HuH-7 (cell line): ENCODE measurements at regions not wholly inside any gene's neighbourhood (a gene's known extent, or its start where the extent isn't known, plus 50 kb on each side); places are given as distances from the start of the nearest gene placed in this dataset.
A peak's percentile ranks its signal among the peaks of the same experiment; 100 is the strongest.

Source experiments
- DNase-seq: peaks from one replicate; pipeline ENCODE4 v3.0.0; 2011; ENCODE audit warnings: low spot score

DNA sequence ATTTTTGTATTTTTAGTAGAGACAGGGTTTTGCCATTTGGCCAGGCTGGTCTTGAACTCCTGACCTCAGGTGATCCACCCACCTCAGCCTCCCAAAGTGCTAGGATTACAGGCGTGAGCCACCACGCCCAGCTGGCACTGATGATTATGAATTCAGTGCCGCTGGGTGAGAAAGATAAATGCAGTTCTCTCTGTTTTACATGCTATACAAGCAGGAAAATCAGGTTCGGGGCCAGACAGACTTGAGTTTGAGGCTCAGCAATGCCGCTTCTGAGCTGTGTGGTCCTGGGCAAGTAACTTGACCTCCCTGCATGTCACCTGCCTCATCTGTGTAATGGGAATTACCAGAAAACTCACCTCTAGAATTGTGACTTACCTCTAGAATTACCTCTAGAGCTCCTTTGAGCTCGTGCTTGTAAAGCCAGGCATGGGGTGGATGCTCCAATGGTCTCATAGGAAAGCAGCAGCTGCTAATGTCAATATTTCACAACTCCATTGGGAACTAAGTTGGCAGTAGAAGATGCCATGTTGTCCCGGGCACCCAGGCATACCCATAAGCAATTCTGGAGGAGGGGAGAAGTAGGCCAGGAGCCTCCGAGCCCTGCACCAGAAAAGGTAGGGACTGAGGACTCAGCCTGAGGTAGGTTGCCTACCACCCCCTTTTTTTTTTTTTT lies 119.8 kb upstream of the SLC25A33 start:
- no peak for DNase-seq

DNA sequence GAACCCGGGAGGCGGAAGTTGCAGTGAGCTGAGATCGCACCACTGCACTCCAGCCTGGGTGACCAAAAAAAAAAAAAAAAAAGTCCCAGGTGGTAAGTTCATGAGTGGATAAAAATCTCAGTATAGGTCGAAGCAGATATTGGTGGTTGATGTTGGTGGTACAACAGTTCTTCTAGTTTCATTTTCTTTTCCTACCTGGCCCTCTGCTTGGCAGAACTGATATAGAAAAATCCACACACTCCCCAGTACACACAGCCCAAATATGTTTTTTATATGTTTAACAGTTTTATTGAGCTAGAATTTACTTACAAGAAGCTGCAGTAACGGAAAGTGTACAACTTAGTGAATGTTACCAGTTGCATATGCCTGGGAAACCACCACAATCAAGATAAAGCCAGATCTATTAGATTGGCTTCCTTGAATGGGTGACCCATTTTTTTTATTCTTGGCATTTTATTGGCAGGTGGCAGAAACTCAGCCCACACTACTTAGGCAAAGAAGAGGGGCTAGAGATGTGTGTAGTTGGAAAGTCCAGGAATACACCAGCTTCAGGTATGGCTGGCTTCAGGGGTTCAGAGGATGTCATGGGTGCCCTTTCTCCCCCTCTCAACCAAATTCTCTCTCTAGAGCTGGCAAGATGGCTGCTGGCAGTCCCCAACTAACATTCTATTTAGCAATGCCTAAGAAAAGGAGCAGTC lies 118.3 kb upstream of the SLC25A33 start:
- no peak for DNase-seq

DNA sequence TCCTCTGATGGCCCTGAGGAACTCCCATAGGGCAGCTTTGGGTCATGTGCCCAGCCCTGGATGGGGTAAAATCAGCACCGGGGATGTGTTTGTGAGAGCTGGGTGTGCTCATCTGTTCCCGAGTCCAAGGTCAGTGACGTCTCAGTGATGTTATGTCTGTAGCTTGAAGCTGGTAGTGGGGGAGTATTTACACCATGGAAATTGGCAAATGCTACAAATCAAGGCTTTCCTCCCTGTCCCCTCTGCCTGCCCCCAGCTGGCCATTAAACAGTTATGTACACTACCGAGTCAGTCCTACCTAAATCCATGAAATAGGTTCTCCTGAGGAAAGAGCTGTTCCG lies 117.8 kb upstream of the SLC25A33 start:
- DNase-seq = no peak

DNA sequence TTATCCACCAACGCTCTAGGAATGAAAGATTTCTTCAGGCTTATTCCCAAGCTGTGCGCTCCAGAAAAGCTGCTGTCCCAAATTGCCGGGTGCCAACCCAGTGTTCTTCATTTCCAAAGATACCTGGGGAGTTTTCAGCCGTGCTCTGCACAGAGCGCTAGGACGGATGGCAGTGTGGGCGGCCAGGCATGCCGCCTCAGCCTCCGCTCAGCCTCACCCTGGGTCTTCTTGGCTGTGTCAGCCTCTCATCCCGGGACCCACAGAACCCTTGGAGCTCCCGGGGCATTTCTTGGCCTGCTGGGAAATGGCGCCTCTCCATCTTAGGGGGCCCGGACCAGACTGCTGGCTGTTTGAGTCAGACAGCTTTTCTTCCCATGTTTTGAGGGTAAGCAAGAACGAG lies 116.9 kb upstream of the SLC25A33 start:
- DNase-seq = no peak

DNA sequence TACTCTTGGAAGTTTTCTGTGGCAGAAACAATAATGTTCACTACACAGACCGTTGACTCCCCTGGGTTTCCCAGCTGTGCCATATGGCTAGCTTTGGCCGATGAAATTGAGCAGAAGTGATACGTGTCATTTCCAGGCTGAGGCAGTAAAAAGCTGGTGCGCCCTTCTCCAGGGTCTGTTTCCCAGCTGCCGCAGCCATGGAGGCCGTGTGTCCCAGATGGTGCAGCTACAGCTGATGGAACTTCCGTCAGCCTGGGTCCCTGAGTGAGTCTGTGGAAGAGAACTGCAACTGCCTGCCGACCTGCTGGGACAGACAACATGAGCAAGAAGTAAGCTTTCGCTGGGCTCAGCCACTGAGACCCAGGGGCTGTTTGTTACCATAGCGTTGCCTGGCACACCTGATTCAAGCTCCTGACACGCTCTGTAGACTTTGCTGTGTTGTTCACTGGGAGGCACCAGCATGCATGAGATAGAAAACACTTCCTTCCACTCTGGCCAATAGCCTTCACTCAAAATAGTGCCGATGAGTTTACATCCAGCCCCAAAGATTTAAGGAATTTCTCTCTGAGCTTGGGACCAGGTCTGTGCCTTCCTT lies 116.3 kb upstream of the SLC25A33 start:
- DNase-seq = no peak

DNA sequence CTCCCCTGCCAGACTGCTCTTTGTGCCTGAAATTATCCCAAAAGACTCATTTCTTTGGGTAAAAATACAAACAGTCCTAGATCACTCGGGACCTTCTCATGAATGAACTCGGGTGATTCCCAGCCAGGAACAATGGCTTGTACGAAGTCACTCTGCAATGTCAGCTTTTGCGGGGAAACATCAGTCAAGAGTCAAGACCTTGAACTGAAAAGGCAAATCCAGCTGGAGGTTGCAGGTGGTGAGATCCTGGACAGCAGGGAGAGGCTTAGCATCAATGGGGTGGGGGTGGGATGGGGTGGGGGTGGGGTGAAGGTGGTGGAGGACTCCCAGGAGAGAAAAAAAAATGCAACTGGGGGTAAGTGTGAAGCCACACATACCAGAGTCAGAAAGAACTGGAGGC lies 115.0 kb upstream of the SLC25A33 start:
- no peak for DNase-seq

DNA sequence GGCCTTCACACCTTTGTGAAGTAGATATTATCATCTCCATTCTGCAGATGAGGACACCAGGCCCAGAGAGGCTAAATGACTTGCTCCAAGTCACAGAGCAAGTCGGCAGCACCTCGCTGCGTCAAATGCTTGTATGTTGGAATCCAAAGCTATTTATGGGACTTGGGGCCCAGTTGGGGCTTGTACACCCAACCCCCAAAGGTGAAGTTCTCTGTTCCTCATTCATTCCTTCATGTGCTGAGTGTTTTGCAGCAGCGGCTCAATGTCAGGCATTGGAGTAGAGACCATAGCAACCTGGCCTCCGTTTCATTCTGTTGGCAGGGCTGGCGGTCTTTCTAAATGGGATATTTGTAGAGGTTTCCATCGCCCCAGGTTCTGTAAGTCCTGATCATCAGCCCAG lies 113.4 kb upstream of the SLC25A33 start:
- no peak for DNase-seq

DNA sequence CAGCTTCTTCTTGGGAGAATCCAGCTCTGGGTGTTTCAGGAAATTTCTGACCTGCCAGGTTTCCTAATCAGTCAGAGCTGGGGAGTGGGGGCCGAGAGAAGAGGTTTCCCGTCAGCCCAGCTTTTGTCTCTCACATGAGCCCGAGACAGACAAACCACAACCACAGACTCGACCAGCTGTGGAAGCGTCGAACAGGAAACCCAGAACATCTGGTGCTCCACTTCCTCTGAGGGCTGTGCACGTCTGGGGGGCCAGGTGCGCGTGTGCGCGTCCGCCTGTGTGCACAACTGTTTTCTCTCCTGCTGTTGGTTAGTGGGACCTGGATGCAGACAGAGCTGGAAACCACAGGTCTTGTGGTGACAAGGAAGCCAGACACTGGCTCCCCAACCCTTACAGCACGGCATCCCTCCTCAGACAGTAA lies 113.0 kb upstream of the SLC25A33 start:
- no peak for DNase-seq

DNA sequence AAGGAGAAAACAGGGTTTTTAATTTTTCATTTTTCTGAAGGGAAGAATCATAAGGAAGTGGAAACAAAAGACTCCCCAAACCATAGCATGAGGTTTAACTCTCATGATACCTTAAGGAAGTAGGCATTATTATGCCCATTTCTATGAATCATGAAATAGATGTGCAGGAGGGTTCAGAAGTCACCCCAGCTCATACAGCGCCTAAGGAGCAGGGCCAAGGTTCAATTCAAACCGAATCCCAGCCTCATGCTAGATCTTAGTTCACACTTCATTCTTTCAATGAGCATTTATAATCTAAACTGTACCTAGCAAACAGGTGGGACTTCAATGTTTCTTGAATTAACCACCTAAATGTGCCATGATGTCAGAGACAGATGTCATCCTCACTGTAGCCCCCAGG lies 111.9 kb upstream of the SLC25A33 start:
- no peak for DNase-seq

DNA sequence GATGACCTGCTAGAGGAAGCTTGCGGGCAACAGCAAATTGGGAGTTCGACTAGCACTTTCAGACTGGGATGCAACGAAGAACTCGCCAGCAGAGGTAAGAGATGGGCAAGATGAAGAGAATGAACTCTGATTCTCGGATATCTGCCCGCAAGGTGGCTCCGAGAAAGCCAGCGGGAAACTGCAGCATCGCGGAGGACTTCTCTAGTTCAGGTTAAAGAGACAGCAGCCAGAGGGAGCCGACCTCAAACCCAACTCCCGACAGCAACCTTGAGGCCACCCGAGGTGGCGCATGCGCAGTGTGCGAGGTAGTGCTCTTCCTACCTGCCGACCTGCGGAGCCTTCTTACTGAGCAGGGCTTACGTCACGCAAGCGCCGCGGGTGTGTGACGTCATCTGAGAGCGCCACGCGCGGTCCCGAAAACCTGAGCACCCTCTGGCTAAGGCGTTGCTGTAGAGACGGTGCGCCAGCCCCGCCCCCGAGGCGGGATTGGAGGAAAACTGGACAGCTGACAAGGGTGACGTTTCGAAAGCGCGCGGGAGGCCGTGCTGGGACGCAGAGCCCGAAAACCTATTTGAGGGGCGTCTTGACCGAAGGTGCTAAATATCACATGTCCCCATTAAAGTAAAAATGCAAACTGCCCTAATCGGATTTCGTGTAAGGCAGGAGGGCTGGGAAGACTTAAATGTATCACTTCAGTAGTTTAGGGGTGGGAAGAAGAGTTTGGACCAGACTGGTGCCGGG lies 110.5 kb upstream of the SLC25A33 start:
- peak; percentile 92 for DNase-seq

DNA sequence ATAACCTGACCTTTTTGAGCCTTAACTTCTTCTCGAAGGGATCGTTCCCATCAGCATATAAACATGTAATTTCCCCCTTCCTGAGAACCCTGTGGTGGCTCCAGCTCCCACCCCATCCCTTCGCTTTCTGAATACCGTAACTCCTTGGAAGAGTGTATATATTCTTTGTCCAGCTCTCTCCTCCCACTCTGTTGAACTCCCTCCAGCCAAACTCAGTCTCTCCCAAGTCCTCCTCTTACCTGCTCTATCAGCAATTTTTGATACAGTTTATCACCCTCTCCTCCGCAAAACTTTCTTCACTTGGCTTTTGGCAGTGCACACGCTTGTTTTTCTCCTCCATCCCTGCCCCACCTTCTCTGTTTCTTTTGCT lies 109.9 kb upstream of the SLC25A33 start:
- no peak for DNase-seq

DNA sequence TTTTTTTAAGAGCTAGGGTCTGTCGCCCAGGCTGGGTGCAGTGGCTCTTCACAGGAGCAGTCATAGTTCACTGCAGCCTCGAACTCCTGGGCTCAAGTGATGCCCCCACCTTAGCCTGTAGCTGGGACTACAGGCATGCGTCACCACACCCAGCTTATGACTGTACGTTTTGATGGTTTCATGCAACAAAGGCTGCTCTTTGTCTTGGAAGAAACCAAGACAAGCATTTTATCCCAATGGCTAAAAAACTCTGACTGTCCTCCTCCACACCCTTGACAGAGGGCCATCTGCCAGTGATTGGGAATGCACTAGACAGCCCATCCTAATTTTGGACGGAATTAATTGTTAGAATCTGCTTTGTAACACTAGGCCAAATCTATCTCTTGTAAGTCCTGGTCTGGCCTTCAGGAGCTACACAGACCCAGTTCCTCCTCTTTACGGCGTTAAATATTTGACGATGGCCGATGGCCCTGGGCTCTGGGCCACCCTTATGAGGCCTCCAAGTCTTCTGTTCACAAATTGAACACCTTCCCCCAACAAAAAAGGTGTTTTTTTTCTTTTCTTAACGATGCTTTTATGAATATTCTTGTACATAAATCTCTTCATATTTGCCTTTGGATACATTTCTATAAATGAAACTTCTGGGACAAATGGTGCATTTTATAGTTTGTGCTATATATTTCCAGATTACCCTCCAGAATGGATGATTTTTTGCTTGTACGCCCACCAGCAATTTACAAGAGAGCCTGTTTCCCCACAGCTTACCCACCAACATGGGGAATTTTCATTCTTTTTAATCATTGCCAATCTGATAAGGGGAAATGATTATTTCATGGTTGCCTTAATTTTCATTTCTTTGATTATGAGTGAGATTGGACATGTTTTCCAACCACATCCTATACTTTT lies 104.8 kb upstream of the SLC25A33 start:
- no peak for DNase-seq

DNA sequence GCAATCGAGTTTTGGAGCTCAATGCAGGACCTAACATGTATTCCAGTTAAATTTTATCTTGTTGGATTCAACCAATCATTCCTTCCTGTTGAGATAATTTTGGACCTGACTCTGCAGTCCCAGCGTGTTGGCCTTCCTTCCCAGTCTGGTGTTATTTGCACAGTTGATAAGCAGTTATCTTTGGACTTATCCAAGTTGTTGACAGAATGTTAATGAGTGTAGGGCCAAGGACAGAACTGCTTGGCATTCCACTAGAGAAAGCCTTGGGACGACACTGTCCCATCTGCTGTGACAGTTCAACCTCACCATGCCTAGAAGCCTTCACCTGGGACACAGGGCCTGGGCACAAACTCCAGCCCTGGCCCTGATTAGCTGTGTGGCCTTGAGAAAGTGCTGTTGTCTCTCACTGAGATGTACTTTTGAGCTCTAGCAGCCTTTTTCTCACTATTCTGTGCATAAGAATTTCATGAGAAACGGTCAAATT lies 104.1 kb upstream of the SLC25A33 start:
- peak; percentile 47 for DNase-seq

DNA sequence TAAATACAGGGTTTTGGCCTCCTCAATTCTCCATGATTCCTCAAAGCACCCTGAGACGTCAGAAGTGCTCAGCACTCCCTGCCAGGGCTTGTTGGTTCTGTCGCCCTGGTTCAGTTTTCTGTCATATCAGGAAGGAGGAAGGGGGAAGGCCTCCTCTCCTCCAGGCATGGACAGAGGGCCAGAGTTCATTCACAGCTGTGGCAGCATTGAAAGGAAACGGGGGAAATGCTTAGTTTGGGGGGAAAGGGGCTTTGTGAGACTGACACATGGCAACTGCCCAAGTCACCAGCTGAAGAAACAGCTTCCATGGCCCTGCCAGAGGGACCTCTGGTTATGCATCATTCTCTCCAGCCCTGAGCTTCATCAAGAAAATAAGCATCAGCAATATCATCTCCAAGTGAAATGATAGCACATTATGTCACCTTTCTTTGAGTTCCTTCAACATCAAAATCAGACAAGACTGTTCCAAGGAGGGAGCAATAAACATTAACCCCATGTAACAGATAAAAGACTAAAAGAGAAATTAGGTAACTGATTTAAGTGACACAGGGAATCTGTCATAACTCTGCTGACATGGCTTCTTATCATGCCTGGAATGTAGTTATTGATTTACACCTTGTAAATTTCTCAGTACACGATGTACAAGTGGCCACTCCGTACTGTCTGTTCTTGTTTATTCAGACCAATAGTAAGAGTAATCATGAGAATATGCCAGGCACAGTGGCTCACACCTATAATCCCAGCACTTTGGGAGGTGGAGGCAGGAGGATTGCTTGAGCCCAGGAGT lies 103.2 kb upstream of the SLC25A33 start:
- DNase-seq = no peak

DNA sequence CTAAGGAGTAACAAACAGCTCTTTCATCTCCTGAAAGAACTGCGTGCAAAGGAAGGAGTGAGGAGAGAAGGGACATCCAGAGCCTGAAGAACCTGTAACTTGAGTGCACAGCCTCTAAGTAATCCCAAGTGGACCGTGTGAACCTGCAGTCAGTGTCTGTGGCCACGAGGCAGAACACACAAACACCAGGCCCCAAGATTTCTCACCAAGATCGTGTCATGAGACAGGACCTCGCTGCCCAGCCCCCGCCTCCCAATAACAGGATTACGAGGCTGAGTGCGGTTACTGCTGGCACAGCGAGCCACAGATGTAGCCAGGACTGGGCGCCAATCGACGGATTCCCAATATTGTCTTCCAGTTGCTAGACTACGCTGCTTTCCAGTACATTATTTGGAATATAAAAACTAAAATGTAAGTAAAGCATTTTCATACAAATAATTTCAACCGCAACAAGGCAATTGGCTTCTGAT lies 101.3 kb upstream of the SLC25A33 start:
- DNase-seq = no peak

DNA sequence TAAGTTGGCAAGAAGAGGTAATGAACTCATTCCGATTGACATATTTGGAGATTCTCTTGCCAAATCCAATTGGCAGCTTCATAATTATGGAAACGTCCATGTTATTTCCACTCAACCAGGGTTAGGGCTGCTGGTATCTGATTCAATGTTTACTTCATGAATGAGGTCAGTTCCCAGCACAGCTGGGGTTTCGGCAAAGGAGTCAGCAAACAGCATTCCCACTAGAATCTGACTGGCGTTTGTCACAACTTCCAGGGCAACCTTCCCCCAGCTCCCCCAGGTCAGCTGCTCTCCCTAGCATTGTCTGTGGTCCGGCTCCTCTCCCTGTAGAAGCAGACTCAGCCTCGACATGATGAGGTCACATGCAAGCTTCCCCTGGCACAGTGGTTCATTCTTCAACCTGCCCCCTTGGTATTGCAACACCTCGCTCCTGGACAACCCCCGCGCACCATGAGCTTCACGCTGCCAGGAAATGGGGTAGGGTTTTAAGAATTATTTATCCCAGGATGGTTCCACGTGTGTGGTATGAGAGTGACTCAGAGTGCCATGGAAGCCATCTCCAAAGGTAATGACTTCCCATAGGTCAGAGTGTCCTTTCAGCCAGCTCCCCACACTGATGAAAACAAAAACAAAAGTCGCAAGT lies 100.7 kb upstream of the SLC25A33 start:
- DNase-seq = peak; percentile 52

DNA sequence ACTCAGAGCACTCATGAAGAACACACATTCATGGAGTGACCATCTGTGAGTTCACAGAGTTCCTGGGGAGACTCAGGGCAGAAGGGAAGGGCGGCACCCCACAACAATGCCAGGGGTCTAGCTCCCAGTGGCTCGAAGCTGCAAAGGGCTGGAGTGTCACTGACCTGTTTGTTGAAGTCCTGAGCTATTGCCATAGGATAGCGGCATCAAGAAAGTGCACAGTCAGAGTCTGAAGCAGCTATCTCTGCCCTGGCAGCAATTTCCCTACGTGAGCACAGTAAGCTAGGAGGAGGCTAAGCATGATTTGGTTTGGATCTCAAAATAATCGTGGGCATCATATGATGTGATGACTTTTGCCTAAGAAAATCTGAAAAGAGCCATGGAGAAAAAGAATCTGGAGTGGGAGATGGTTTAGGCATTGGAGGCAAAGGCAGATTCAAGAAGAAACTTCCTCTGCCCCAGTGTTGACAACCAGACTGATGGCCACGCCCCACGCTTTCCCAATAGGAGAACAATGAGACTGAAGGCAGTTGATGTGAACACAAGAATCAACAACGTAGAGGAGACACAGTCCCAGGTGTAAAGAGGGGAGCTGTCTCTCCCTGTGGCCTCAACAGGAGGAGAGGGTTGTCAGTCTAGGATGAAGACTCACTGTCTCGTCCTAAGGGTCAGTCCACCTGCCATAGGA lies 100.0 kb upstream of the SLC25A33 start:
- peak; percentile 48 for DNase-seq

DNA sequence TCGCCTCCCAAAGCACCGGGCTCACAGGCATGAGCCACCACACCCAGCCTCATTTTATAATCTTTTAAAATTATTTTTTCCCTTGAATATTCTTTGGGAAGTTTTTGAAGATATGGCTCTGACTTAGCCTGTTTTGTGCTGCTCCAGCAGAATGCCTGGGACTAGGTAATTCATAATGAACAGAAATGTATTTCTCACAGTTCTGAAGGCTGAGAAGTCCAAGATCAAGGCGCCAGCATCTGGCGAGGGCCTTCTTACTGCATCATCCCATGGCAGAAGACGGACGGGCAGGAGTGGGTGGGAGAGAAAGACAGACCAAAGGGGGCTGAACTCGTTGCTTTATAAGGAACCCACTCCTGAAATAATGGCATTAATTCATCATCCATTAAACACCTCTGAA lies 99.0 kb upstream of the SLC25A33 start:
- DNase-seq = no peak

DNA sequence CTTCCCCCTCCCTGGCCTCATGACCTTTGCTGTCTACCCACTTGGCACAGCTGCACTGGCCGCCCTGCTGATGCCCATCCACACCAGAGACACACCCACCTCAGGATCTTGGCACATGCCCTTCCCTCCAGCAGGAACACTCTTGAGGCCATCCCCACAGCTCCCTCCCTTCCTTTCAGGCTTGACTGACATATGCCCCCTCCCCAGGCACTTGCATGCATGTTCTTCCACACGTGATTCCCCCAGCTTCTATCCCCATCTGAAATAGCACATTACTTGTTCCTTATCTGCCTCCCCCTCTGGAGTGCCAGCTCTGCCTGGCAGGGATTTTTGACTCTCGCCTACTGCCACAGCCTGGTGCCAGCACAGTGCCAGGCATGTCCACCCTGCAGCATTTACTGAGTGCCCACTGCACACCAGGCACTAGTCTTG lies 98.5 kb upstream of the SLC25A33 start:
- no peak for DNase-seq
